ENCODE measurements at regions not wholly inside any gene's neighbourhood (a gene's known extent, or its start where the extent isn't known, plus 50 kb on each side); places are given as distances from the start of the nearest gene placed in this dataset.

DNA sequence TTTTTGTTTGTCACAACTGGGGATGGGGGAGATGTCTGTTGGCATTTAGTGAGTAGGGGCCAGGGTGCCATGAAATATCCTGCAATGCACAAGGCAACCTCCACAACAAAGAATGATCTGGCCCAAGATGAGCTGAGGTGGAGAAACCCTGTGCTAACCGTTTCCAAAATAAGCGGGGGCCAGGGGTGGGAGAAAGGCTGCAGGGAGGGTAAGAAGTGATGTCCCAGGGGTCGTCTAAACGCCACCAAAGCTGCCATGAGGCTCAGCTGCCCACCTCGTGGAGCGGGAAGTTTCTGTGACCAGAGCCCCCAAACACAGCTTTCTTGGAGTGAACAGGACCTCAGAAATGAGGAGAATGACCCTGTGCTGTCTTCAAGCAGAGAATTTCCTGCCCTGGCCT lies 76.5 kb upstream of the CDH5 start:
- Histone ChIP-seq H4K8ac (ENCODE audit: low read depth in 2 of 2, low read length in 2 of 2) (no peak overlapping the region), H4K91ac (ENCODE audit: insufficient read depth, low read depth, low read length) (no peak overlapping the region), H3K9me3 (ENCODE audit: control insufficient read depth, insufficient read depth, low read length) (no peaks in the 10 kb centered on the region), H3K9me1 (ENCODE audit: insufficient read depth, low read length) (no peaks in the 10 kb centered on the region), H4K5ac (ENCODE audit: low read depth, low read length) (no peak overlapping the region), H3K56ac (ENCODE audit: extremely low read depth, insufficient read depth, low read length) (no peak overlapping the region), H2AFZ (replicated peaks; ENCODE audit: low read length, poor library complexity) (no peak overlapping the region), H3K23ac (ENCODE audit: low read depth, low read length) (no peak overlapping the region), H2BK120ac (ENCODE audit: low read depth, low read length) (no peak overlapping the region), H3K4ac (ENCODE audit: low read depth, low read length) (no peak overlapping the region), H3K27me3 (ENCODE audit: control insufficient read depth, insufficient read depth, low read length) (peaks cover 34% of the 10 kb centered on the region), H3K4me3 (ENCODE audit: insufficient read depth, low read depth, low read length) (no peak overlapping the region), H3K14ac (replicated peaks; ENCODE audit: low read depth, low read length) (no peak overlapping the region), H4K20me1 (ENCODE audit: insufficient read depth, low read length) (no peaks in the 10 kb centered on the region), H3K4me2 (ENCODE audit: low read depth, low read length) (no peak overlapping the region), H2BK5ac (ENCODE audit: low read depth, low read length, poor library complexity, severe bottlenecking) (no peak overlapping the region), H2BK15ac (ENCODE audit: low read depth, low read length) (no peak overlapping the region), H2AK9ac (replicated peaks; ENCODE audit: low read depth, low read length, poor library complexity) (no peak overlapping the region), H3K79me1 (ENCODE audit: low read depth in 1 of 2, low read length in 2 of 2) (no peaks in the 10 kb centered on the region), H3K18ac (ENCODE audit: low read depth, low read length) (no peak overlapping the region), H2BK20ac (ENCODE audit: low read depth, low read length) (no peak overlapping the region), H3K36me3 (ENCODE audit: control insufficient read depth, insufficient read depth, low read length) (no peaks in the 10 kb centered on the region), H3K4me1 (ENCODE audit: control insufficient read depth, insufficient read depth, low read length) (no peaks in the 10 kb centered on the region), H3K9ac (ENCODE audit: low read depth, low read length) (no peak overlapping the region), H3K27ac (ENCODE audit: insufficient read depth, low read length) (no peak overlapping the region), H2AK5ac (ENCODE audit: low read depth, low read length) (no peak overlapping the region)
- BruUV-seq (replicated peaks), result no TSS peak
- in situ Hi-C loops (cut with MboI; ENCODE audit: low sequenced_read_pairs) (no loop called here), dilution Hi-C loops (cut with HindIII; ENCODE audit: low sequenced_read_pairs, unreplicated experiment) (no loop called here), intact Hi-C loops (cut with micrococcal nuclease) (no loop called here)
- ATAC-seq (ENCODE audit: low read depth), result no peak
- POLR2A ChIA-PET (ENCODE audit: unreplicated experiment), result no interaction called here
- no peak for DNase-seq
- TF ChIP-seq BHLHE40 (IDR thresholded peaks at IDR 0.05; ENCODE audit: low read depth, low read length), result no peak
- TF ChIP-seq SMC3 (IDR thresholded peaks at IDR 0.05; ENCODE audit: low read depth, low read length), result no peak
- TF ChIP-seq CEBPB (IDR thresholded peaks at IDR 0.05; ENCODE audit: low read depth, low read length), result no peak
- TF ChIP-seq, protein P1, sequence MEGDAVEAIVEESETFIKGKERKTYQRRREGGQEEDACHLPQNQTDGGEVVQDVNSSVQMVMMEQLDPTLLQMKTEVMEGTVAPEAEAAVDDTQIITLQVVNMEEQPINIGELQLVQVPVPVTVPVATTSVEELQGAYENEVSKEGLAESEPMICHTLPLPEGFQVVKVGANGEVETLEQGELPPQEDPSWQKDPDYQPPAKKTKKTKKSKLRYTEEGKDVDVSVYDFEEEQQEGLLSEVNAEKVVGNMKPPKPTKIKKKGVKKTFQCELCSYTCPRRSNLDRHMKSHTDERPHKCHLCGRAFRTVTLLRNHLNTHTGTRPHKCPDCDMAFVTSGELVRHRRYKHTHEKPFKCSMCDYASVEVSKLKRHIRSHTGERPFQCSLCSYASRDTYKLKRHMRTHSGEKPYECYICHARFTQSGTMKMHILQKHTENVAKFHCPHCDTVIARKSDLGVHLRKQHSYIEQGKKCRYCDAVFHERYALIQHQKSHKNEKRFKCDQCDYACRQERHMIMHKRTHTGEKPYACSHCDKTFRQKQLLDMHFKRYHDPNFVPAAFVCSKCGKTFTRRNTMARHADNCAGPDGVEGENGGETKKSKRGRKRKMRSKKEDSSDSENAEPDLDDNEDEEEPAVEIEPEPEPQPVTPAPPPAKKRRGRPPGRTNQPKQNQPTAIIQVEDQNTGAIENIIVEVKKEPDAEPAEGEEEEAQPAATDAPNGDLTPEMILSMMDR (conservative IDR thresholded peaks at IDR 0.05; ENCODE audit: low read depth, low read length), result no peak
- no peak for TF ChIP-seq NFE2L2 (IDR thresholded peaks at IDR 0.05; ENCODE audit: low read depth, low read length)
- no peak for TF ChIP-seq FOS (IDR thresholded peaks at IDR 0.05; ENCODE audit: low read depth, low read length)
- TF ChIP-seq RAD21 (IDR thresholded peaks at IDR 0.05; ENCODE audit: low read length), result no peak
- TF ChIP-seq CHD1 (IDR thresholded peaks at IDR 0.05; ENCODE audit: low read depth, low read length), result no peak
- TF ChIP-seq, protein P2, sequence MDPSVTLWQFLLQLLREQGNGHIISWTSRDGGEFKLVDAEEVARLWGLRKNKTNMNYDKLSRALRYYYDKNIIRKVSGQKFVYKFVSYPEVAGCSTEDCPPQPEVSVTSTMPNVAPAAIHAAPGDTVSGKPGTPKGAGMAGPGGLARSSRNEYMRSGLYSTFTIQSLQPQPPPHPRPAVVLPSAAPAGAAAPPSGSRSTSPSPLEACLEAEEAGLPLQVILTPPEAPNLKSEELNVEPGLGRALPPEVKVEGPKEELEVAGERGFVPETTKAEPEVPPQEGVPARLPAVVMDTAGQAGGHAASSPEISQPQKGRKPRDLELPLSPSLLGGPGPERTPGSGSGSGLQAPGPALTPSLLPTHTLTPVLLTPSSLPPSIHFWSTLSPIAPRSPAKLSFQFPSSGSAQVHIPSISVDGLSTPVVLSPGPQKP (IDR thresholded peaks at IDR 0.05; ENCODE audit: borderline replicate concordance, low read depth, low read length), result no peak
- TF ChIP-seq MAFK (IDR thresholded peaks at IDR 0.05; ENCODE audit: low read depth, low read length), result no peak
- no peak for TF ChIP-seq POLR2A (IDR thresholded peaks at IDR 0.05; ENCODE audit: low read depth, low read length)
- TF ChIP-seq, protein P3, sequence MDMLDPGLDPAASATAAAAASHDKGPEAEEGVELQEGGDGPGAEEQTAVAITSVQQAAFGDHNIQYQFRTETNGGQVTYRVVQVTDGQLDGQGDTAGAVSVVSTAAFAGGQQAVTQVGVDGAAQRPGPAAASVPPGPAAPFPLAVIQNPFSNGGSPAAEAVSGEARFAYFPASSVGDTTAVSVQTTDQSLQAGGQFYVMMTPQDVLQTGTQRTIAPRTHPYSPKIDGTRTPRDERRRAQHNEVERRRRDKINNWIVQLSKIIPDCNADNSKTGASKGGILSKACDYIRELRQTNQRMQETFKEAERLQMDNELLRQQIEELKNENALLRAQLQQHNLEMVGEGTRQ (IDR thresholded peaks at IDR 0.05; ENCODE audit: low read depth, low read length), result no peak
- TF ChIP-seq MXI1 (IDR thresholded peaks at IDR 0.05; ENCODE audit: borderline replicate concordance, low read depth, low read length), result no peak
- 40% methylated on average over 2 of the region's 6 CpGs; no CpG with 5 or more reads in 1 of the 2 experiments for WGBS, 2 experiments (ENCODE audit: extremely low coverage in 2 of 2, insufficient read length in 1 of 2)
- CTCF ChIA-PET, result interaction anchor here (0.6 to 0.7 kb wide), 2 partner anchors 11 to 374 kb away, joined by 3 to 5 read pairs; no protein-coding TSS in a partner anchor
